ENCODE measurements at regions not wholly inside any gene's neighbourhood (a gene's known extent, or its start where the extent isn't known, plus 50 kb on each side); places are given as distances from the start of the nearest gene placed in this dataset.
"Not testable (repeated sequence)": the region's sequence is repeated elsewhere in the genome, so short reads cannot be mapped to it uniquely, and the experiment has no call there.

DNA sequence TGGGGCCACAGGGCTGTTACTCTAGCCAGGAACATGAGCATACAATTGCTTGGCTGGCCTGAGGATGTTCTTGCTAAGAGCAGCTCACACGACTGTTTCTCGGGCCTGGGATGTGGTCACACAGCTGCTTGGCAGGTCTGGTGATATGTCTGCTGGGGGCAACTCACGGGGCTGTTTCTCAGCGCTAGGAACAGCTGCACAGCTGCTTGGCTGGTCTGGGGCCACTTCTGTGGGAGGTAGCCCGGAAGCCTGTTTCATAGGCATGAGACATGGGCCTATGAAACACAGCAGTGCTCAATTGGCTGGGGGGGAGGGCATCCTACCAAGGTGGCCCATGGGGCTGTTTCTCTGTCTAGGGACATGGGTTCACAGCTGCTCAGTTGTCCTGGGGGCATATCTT lies 73.4 kb upstream of the DDHD1 start:
- DNase-seq (ENCODE audit: low read depth, low spot score): no peak

GRCh38 chr14:53220914-53221313 lies 67.8 kb upstream of the DDHD1 start:
- no peak for DNase-seq (ENCODE audit: low read depth, low spot score)

DNA sequence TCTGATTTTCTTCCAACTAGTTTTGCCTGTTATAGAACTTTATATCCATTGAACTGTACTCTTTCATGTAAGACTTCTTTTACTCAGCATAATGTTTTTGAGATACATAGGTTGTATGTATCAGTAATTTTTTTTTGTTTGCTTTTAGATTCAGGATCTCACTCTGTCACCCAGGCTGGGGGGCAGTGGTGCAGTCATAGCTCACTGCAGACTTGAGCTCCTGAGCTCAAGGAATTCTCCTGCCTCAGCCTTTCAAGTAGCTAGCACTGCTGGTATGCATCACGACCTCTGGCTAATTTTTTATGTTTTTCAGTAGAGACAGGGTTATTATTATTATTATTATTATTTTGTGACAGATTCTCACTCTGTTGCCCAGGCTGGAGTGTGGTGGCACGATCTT lies 65.0 kb upstream of the DDHD1 start:
- no peak for DNase-seq (ENCODE audit: low read depth, low spot score)

DNA sequence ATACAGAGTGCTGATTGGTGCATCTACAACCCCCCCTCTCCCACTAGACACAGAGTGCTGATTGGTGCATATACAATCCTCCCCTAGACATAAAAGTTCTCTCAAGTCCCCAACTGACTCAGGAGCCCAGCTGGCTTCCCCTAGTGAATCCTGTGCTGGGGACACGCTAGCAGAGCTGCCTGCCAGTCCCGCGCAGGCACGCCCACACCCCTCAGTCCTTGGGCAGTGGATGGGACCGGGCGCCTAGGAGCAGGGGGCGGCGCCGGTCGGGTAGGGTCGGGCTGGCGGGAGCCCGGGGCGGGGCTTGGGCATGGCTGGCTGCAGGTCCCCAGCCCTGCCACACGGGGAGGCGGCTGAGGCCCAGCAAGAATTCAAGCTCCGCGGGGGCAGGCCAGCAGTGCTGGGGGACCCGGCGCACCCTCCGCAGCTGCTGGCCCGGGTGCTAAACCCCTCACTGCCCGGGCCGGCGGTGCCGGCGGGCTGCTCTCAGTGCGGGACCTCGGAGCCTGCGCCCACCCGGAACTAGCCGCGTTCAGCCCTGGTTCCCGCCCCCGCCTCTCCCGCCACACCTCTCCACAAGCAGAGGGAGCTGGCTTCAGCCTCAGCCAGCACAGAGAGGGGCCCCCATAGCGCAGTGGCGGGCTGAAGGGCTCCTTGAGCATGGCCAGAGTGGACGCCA lies 64.3 kb upstream of the DDHD1 start:
- DNase-seq (ENCODE audit: low read depth, low spot score): no peak

DNA sequence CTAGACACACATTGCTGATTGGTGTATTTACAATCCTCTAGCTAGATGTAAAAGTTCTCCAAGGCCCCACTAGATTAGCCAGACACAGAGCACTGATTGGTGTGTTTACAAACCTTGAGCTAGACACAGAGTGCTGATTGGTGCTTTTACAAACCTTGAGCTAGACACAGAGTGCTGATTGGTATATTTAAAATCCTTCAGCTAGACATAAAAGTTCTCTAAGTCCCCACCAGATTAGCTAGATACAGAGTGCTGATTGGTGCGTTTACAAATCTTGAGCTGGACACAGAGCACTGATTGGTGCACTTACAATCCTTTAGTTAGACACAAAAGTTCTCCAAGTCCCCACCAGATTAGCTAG lies 63.8 kb upstream of the DDHD1 start:
- DNase-seq (ENCODE audit: low read depth, low spot score): not testable (repeated sequence)

- DNase-seq (ENCODE audit: low read depth, low spot score): not testable (repeated sequence)
Measured at GRCh38 chr14:53216478-53216877, 63.4 kb upstream of the DDHD1 start.

DNA sequence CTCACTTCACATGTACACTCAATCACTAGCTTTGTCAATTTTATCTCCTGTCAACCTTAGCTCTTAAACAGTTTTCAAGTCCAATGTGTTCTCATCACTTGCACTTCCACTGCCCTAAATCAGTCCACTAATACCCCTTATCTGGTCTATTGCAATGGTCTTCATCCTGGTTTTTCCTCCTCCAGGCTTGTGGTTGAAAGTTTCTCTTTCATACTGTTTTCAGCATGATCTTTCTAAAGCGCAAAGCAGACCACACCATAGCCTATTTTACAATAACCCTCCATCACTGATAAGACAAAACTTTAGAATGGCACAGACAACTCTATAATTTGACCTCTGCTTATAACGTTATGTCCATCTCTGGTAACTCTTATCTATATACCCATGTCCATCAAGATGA lies 62.0 kb upstream of the DDHD1 start:
- no peak for DNase-seq (ENCODE audit: low read depth, low spot score)

GRCh38 chr14:53214384-53214783 lies 61.3 kb upstream of the DDHD1 start:
- no peak for DNase-seq (ENCODE audit: low read depth, low spot score)

- DNase-seq (ENCODE audit: low read depth, low spot score): no peak
Measured at GRCh38 chr14:53213761-53214160, 60.6 kb upstream of the DDHD1 start.

DNA sequence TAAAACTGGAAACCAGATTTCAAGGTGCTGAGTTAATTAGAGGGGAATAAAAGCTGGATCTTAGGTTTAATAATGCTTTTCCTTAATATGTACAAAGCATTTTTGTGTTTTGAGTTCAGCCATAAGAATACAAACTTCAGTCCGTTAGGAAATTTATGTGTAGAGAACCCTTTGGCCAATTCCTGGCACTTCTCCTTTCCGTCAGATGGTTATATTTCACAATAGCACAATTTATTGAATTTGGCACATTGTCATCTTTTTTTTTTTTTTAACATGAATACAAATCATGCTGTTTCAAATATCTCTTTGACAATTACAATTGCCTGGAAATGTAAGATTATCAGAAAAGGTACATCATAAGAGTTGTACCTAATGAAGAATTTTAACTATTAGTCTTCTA lies 56.2 kb upstream of the DDHD1 start:
- no peak for DNase-seq (ENCODE audit: low read depth, low spot score)
